Small intestine (tissue), 7 donors: ENCODE measurements at regions not wholly inside any gene's neighbourhood (a gene's known extent, or its start where the extent isn't known, plus 50 kb on each side); places are given as distances from the start of the nearest gene placed in this dataset.
A peak's percentile ranks its signal among the peaks of the same experiment; 100 is the strongest.

Source experiments
- DNase-seq, 2 donors: peaks; one replicate each; pipeline versions ENCODE4 v3.0.0 to v3.0.0-alpha.2; 2013
- FAIRE-seq: peaks from 2 replicates; lab custom pipeline; 2012; peaks lifted over from hg19 to GRCh38; lab: Jason Lieb, UNC
- H3K27ac ChIP-seq, 3 donors: one replicate each; pipeline ENCODE4 v1.5.1; 2013; ENCODE audit warnings: low read length in 2 of 3, mild to moderate bottlenecking in 2 of 3, control low read depth in 1 of 3, inconsistent platforms in 1 of 3, low read depth in 1 of 3, moderate library complexity in 1 of 3
- H3K27me3 ChIP-seq, 3 donors: one replicate each; pipeline ENCODE4 v1.6.1; 2013; ENCODE audit warnings: low read length in 3 of 3, inconsistent platforms in 1 of 3; ENCODE audit not compliant: control insufficient read depth in 3 of 3, insufficient read depth in 3 of 3
- H3K36me3 ChIP-seq, 3 donors: one replicate each; pipeline ENCODE4 v1.6.1; 2013; ENCODE audit warnings: low read length in 3 of 3, inconsistent platforms in 1 of 3, low read depth in 1 of 3, mild to moderate bottlenecking in 1 of 3, moderate library complexity in 1 of 3; ENCODE audit not compliant: control insufficient read depth in 3 of 3, insufficient read depth in 2 of 3
- H3K4me1 ChIP-seq, 3 donors: one replicate each; pipeline ENCODE4 v1.6.1; 2013; ENCODE audit warnings: low read length in 2 of 3, inconsistent platforms in 1 of 3, low read depth in 1 of 3, mild to moderate bottlenecking in 1 of 3, moderate library complexity in 1 of 3; ENCODE audit not compliant: control insufficient read depth in 3 of 3, insufficient read depth in 2 of 3
- H3K4me3 ChIP-seq, 3 donors: one replicate each; pipeline ENCODE4 v1.5.1; 2013; ENCODE audit warnings: low read length in 3 of 3, control low read depth in 1 of 3, inconsistent platforms in 1 of 3, low read depth in 1 of 3, mild to moderate bottlenecking in 1 of 3, moderate library complexity in 1 of 3
- H3K9me3 ChIP-seq, 2 donors: one replicate each; pipeline ENCODE4 v1.6.1; 2013; ENCODE audit warnings: low read depth in 1 of 2, low read length in 1 of 2; ENCODE audit not compliant: control insufficient read depth in 2 of 2, insufficient read depth in 1 of 2
- WGBS, 3 donors: extraction: QIAGEN DNeasy Blood & Tissue Kit; methylation state at CpG; one replicate each; pipeline ENCODE4 v1.1.7; 2013; 5-methylcytosine and 5-hydroxymethylcytosine counted together
- donor health status: healthy with polysubstance abuse.
- donor health status: control.
- donor health status: control.
- donor health status: Bipolar disorder and iron deficiency.
- donor health status: healthy.

GRCh38 chr3:117109178-117109577 lies 399.6 kb downstream of the TUSC7 start:
- 82 to 99% (median 93%) methylated on average over 6 of the region's 6 CpGs for WGBS, 3 donors
- FAIRE-seq, result no peak
- Histone ChIP-seq H3K4me3 (no peak overlapping the region), H3K36me3 (no peaks in the 10 kb centered on the region), H3K4me1 (no peaks in the 10 kb centered on the region), H3K27me3 (no peaks in the 10 kb centered on the region), H3K27ac (no peak overlapping the region), H3K9me3 (no peaks in the 10 kb centered on the region)
- DNase-seq, result no peak

- DNase-seq (no peak), FAIRE-seq (no peak)
- Histone ChIP-seq H3K27ac (no peak overlapping the region), H3K4me3 (no peak overlapping the region), H3K9me3 (no peaks in the 10 kb centered on the region), H3K27me3 (no peaks in the 10 kb centered on the region), H3K4me1 (peaks cover 0 to 5% (median 0%) of the 10 kb centered on the region in 3 donors), H3K36me3 (no peaks in the 10 kb centered on the region)
- 94 to 96% (median 94%) methylated on average over 5 of the region's 5 CpGs for WGBS, 3 donors
These were observed 405.1 kb downstream of the TUSC7 start for GRCh38 chr3:117114517-117115265.

- 24 to 58% (median 47%) methylated on average over 2 of the region's 2 CpGs for WGBS, 3 donors
- H3K27me3 ChIP-seq, result no peaks in the 10 kb centered on the region
- H3K9me3 ChIP-seq, result no peaks in the 10 kb centered on the region
- peak overlapping the region in 1 of 3 donors; percentile 42 for H3K27ac ChIP-seq
- H3K36me3 ChIP-seq, result no peaks in the 10 kb centered on the region
- no peak overlapping the region for H3K4me3 ChIP-seq
- DNase-seq, result peak; percentile 10 to 32
- FAIRE-seq, result no peak
- H3K4me1 ChIP-seq, result peaks cover 0 to 5% (median 0%) of the 10 kb centered on the region in 3 donors
These were observed 407.8 kb downstream of the TUSC7 start for GRCh38 chr3:117117188-117117936.

- DNase-seq (no peak), FAIRE-seq (no peak)
- H3K4me3 ChIP-seq, result no peak overlapping the region
- H3K27me3 ChIP-seq, result no peaks in the 10 kb centered on the region
- peaks cover 0 to 5% (median 0%) of the 10 kb centered on the region in 3 donors for H3K4me1 ChIP-seq
- no peaks in the 10 kb centered on the region for H3K9me3 ChIP-seq
- WGBS, 3 donors, result 85 to 96% (median 95%) methylated on average over 1 of the region's 1 CpG
- no peak overlapping the region for H3K27ac ChIP-seq
- H3K36me3 ChIP-seq, result no peaks in the 10 kb centered on the region
These were observed 409.0 kb downstream of the TUSC7 start for GRCh38 chr3:117118604-117119003.

- peaks cover 0 to 5% (median 0%) of the 10 kb centered on the region in 3 donors for H3K4me1 ChIP-seq
- no peaks in the 10 kb centered on the region for H3K27me3 ChIP-seq
- no peaks in the 10 kb centered on the region for H3K36me3 ChIP-seq
- DNase-seq (no peak), FAIRE-seq (no peak)
- H3K9me3 ChIP-seq, result no peaks in the 10 kb centered on the region
- no peak overlapping the region for H3K4me3 ChIP-seq
- 83 to 89% (median 84%) methylated on average over 1 of the region's 1 CpG for WGBS, 3 donors
- no peak overlapping the region for H3K27ac ChIP-seq
These were observed 410.4 kb downstream of the TUSC7 start for GRCh38 chr3:117120014-117120413.

GRCh38 chr3:117122609-117123008 lies 413.0 kb downstream of the TUSC7 start:
- WGBS, 3 donors, result 25 to 60% (median 38%) methylated on average over 1 of the region's 1 CpG
- Histone ChIP-seq H3K9me3 (no peaks in the 10 kb centered on the region), H3K4me3 (no peak overlapping the region), H3K27ac (no peak overlapping the region), H3K4me1 (no peaks in the 10 kb centered on the region), H3K27me3 (no peaks in the 10 kb centered on the region), H3K36me3 (no peaks in the 10 kb centered on the region)
- DNase-seq (no peak), FAIRE-seq (no peak)

- Histone ChIP-seq H3K36me3 (no peaks in the 10 kb centered on the region), H3K9me3 (no peaks in the 10 kb centered on the region), H3K4me1 (peaks cover 0 to 30% (median 4%) of the 10 kb centered on the region in 3 donors), H3K27me3 (no peaks in the 10 kb centered on the region), H3K27ac (no peak overlapping the region), H3K4me3 (no peak overlapping the region)
- DNase-seq (no peak), FAIRE-seq (no peak)
- 72 to 80% (median 75%) methylated on average over 3 of the region's 3 CpGs for WGBS, 3 donors
These were observed 416.9 kb downstream of the TUSC7 start for GRCh38 chr3:117126460-117126859.

GRCh38 chr3:117126946-117127546 lies 417.5 kb downstream of the TUSC7 start:
- H3K4me1 ChIP-seq, result peaks cover 0 to 30% (median 4%) of the 10 kb centered on the region in 3 donors
- H3K36me3 ChIP-seq, result no peaks in the 10 kb centered on the region
- 33 to 62% (median 45%) methylated on average over 5 of the region's 5 CpGs for WGBS, 3 donors
- no peaks in the 10 kb centered on the region for H3K27me3 ChIP-seq
- no peaks in the 10 kb centered on the region for H3K9me3 ChIP-seq
- DNase-seq (peak in 1 of 2 donors; percentile 35), FAIRE-seq (no peak)
- no peak overlapping the region for H3K27ac ChIP-seq
- H3K4me3 ChIP-seq, result no peak overlapping the region
